ENCODE measurements at regions not wholly inside any gene's neighbourhood (a gene's known extent, or its start where the extent isn't known, plus 50 kb on each side); places are given as distances from the start of the nearest gene placed in this dataset.

- TF ChIP-seq TAF1 (CRISPR knock-in tag; IDR thresholded peaks at IDR 0.05) (no peak), POLR2A (IDR thresholded peaks at IDR 0.05; ENCODE audit: insufficient read depth in 1 of 2, low read depth in 2 of 2, low read length in 2 of 2) (no peak), ATF7-NPFF (CRISPR knock-in tag; IDR thresholded peaks at IDR 0.05; ENCODE audit: low read depth) (no peak), ZFP1 (CRISPR knock-in tag; IDR thresholded peaks at IDR 0.05) (no peak), BCL3 (CRISPR knock-in tag; IDR thresholded peaks at IDR 0.05) (no peak), EEA1 (CRISPR knock-in tag; IDR thresholded peaks at IDR 0.05; ENCODE audit: borderline replicate concordance) (no peak), PTBP1 (IDR thresholded peaks at IDR 0.05; ENCODE audit: low read depth, low read length, poor library complexity, severe bottlenecking) (no peak)
These were observed 54.2 kb upstream of the MED9 start for GRCh38 chr17:17422641-17423040.
